NCI-H1092 (cell line): ENCODE measurements at regions not wholly inside any gene's neighbourhood (a gene's known extent, or its start where the extent isn't known, plus 50 kb on each side); places are given as distances from the start of the nearest gene placed in this dataset.
A peak's percentile ranks its signal among the peaks of the same experiment; 100 is the strongest.

ENCODE experiments used
- DNase-seq: peaks from one replicate; lab custom pipeline; 2025; lab: John Stamatoyannopoulos, UW

DNA sequence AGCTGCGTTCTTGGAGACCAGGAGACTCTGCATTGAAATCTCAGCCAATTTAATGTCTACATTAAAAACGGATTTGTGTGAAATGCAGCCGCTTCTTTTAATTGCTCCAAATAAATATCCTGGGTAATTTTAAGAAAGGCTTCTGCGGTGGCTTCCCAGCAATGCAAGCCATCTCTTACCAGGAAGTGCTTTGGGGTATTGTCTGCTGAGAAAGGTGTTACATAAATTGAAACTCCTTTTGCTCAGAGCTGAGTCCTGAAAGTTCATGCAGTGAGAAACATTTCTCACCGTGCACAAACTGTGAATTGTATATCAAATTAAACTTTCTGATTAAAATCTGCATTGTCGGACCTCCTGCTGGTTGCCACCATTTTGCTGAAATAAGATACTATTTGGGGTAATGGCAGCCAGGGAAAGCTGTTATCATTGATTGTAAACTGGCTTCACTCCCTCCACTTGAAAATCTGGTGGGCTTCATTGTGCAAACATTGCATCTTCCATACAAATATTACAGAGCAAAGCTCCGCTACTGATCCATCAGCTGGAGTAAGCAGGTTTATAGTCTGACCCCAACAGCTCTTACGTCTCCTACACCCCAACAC lies 59.5 kb downstream of the ZIC5 start:
- DNase-seq: peak; percentile 75

DNA sequence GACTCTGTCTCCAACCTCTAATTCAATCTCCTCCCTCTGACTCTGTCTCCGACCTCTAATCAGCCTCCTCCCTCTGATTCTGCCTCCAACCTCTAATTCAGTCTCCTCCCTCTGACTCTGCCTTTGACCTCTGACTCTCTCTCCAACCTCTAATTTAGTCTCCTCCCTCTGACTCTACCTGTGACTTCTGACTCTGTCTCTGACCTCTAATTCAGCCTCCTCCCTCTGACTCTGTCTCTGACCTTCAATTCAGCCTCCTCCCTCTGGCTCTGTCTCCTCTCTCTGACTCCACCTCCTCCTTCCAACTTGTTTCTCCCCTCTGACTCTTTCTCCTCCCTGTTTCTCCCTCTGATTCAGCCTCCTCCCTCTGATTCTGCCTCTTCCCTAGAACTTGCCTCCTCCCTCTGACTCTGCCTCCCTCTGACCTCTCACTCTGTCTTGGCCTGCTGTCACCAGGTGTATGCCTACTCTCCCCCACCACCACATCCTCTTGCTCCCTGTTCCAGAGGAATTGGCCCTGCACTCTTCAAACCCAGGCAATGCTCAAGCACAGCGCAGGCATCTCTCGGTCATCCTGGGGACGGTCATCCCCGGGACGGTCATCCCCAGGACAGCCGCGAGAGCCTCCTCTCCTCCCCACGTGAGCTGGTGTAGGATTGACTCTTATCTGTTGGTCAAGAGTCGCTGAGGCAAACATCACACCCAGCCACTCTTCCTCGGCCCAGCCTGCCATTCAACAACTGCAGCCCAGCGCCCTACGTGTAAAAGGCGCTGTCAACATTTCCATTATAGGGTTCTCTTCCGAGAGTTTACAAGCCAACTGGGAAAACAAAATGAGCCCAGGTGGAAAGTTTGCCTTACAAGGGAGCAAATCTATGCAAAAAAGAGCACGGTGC lies 60.2 kb downstream of the ZIC5 start:
- peak; percentile 63 for DNase-seq

DNA sequence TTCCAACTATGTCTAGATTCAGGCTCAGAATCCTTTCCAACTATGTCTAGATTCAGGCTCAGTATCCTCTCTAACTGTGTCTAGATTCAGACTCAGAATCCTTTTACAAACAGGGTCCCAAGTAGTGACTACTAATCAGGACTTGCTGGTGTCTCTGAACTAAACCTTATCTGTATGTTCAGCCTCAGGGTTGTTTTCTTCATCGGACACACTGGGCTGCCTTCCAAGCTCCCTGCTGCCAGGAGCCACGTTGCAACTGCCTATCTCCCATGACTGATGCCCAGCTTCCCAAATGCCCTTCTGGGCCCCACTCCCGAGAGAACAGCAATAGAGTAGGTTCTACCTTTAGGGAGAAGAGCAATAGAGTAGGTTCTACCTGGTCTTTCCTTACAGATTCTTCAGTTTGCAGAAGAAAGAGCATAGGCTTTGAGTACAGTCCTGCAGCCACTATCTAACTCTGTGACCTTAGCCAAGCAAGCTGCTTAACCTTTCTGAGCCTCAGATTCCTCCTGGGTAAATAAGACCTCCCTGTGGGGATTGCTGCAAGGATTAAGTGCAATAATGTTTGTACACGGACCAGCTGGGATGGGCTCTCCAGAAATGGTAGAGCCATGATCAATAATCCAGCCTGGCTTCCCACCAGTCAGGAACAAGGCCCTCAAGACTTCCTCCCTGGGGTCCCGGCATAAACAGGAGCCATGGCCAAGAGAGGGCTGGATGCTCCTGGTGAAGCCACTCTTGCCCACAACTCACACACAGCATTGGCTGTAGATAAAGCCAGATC lies 61.5 kb downstream of the ZIC5 start:
- no peak for DNase-seq

DNA sequence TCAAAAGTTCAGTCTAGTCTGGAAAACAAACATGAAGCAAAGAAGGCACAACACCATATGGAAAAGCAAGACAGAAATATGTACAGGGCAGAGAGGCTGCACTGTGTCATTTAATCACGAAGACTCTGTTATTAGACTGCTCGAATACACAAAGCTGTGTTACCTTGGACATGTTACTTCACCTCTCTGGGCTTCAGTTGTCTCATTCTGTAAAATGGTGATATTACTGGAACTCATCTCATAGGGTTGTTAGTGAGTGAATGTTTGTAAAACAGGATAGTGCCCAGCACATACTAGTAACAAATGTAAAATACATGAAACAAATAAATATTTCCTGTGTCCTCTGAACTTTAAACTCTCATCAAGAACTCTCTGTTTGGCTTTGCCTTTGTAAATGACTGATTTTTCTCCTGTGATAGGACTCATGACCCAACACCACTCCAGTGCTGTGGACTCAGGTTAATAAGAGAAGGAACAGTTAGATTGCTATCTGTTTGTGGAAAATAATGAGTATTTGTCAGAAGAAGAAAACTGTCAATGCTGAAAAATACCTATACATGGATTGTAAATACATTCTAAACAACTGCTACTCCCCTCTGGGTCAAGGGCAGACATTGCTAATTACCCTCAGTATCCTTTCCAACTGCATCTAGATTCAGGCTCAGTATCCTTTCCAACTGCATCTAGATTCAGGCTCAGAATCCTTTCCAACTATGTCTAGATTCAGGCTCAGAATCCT lies 62.3 kb downstream of the ZIC5 start:
- no peak for DNase-seq

DNA sequence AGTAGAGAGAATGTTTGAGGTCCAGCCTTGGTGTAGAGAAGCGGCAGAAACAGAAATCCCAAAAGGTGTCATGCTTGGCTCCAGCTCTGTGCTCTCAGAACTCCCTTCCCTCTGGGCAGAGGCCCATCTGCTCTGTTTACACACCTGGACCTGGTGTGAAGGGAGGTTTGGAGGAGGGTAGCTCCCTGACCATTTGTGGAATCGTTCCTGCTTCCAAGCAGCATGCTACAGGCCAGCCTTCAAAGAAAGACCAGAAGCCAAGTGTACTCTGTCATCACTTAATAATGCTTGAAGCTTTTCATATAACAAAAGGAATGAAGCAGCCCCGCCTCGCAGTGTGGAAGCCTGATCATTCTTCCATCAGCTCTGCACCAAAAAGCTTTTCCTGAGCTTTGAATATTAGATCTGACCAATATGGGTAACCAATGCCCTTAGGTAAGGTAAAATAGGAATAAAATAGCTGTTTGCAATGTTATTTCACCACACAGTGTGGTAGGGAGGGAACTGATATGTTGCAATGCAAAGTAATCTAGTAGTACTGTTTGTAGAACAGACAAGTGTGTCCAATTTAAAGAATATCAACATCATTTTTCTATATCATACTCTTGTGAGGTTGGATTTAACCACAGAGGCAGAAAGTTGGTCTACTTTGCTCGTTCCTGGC lies 63.3 kb downstream of the ZIC5 start:
- DNase-seq: peak; percentile 95

DNA sequence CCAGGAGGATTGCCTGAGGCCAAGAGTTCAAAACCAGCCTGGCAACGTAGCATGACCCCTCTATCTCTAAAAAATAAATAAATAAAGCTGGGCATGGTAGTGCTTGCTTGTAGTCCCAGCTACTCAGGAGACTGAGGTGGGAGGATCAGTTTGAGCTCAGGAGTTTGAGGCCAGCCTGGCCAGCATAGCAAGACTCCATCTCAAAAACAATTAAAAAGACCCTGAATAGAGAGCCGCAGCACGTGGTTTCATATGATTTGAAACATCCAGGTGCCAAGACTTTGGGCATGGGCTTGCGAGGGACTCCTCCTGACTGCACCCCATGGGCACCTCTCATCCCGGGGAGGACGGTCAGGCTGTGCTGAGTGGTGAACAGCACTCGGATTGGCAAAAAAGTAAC lies 63.9 kb downstream of the ZIC5 start:
- no peak for DNase-seq

DNA sequence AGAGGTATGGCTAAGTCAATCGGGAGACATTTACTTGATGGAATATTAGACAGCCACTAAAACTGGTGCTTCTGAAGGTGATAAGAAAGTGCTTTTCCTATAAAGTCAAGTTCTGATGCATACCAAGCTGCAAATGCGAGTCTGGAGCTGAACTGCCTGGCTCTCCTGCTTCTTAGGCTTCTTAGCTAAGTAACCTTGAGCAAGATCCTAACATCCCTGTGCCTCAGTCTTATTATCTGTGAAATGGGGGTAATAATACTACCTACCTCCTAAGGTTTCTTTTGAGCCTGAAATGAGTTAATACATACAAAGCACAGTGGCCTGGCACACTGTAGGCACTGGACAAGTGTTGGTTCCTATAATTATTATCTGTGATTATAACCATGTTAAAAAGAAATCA lies 64.5 kb downstream of the ZIC5 start:
- DNase-seq: no peak

DNA sequence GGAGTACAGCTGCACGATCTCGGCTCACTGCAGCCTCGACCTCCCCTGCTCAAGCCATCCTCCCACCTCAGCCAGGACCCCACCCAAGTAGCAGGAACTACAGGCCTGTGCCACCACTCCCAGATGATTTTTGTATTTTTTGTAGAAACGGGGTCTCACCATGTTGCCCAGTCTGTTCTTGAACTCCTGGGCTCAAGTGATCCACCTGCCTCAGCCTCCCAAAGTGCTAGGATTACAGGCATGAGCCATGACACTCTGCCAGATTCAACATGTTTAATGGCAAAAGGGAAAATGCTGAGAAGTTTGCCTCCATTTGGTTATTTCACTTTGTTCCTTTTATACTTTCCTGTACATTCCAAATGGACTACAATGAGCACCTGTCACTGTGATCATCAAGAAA lies 65.8 kb downstream of the ZIC5 start:
- no peak for DNase-seq

DNA sequence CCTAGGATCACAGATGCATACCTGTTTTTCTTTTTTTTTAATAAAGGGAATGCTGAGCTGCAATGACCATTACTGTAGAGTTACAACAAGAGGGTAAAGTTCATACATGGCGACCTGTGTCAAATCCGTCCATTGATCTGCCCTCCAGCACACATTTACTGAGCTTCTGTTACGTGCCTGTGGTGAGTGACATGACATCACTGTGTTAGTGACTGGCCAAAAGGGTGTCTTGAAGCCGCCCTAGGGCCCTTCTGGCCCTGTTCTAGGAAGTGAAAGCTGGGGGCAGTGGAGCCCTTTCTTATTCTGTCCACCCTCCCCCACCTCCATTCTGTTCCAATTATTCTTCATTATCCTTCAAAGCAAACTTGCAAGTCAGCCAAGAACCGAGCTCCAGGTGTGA lies 66.3 kb downstream of the ZIC5 start:
- DNase-seq: no peak

DNA sequence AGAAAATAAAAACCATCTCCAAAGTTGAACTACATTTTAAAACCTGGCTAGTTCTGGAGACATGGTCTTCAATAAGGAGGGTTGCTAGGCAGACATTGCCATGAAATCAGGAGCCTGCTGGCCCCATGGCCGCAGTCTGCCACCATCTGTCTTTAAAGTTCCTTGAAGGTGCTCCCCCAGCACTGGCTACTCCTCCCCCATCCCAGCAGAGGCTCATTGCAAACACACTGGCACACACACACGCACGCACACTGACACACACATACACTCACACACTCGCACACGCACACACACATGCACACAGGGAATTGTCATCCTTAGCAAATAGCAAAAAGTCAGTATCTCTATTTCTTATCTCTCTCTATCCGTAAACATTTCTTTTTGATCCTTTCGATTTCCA lies 68.4 kb downstream of the ZIC5 start:
- no peak for DNase-seq

DNA sequence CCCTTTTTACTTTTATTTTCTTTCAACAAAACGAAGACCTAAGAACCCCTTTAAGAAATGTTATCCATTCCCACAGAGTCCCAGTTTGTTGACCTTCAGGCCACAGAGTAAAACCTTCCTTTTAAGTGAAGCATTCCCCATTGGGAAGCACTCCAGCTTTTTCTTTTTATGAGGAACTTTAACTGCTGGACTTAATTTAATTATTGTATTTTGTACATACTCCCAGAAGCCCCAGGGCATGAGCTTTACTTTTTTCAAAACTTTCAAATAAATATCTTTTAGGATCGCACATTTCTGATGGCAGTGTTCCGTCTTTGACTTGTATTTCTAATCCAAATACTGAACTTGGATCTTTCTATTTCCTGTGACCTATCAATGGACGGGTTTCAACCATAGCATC lies 68.9 kb downstream of the ZIC5 start:
- DNase-seq: no peak

DNA sequence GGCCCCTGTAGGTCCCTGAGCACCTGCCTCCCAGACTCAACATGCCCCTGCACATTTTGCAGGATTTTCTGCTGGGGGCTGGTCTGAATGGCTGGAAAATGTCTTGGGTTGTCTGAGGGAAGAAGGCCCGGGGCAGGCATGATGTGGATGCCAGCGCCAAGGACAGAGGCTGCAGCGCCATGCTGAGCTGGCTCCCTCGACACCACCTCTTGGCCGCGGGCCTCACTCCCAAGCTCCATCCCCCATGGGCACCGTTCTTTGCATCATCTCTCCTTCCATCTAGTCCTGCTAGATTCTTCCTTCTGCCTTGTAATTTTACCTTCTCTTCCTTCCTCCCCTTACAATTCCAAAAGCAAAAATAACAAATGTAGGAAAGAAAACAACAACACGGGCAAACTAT lies 70.6 kb downstream of the ZIC5 start:
- DNase-seq: no peak

DNA sequence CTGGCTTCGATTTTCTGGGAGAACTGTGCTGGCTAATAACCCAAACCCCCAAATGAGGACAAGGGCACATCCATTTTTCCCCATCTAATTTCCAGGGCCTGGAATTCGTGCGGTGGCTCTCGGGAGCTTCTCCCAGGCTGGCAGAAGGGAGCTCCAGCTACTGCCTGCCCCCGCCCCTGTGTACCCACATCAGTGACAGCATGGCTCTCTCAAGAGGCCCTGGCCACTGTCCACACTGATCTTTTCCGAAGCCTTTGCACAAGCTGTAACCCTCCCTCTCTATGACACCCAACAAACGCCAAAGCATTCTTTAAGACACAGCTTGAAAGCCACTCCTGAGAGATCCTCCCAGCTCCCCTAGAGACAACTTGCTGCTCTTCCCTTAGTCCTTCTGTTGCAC lies 73.1 kb downstream of the ZIC5 start:
- no peak for DNase-seq

DNA sequence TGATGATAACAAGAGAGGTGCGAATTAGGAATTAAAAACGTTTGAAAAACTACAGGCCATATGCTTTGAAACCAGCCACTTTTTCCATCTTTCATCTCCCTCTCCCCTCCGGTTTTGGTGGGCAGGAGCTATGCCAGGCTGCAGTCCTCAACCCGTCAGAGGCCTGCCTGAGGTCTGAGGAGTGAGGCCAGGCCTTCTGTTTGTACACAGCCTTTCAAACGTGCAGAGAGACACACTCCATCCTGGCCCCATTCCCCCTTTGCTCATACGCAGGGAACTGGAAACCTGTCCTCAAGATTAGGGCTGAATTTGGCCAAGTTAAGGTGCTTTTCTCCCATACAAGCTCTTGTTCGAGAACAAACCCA lies 74.5 kb downstream of the ZIC5 start:
- no peak for DNase-seq

DNA sequence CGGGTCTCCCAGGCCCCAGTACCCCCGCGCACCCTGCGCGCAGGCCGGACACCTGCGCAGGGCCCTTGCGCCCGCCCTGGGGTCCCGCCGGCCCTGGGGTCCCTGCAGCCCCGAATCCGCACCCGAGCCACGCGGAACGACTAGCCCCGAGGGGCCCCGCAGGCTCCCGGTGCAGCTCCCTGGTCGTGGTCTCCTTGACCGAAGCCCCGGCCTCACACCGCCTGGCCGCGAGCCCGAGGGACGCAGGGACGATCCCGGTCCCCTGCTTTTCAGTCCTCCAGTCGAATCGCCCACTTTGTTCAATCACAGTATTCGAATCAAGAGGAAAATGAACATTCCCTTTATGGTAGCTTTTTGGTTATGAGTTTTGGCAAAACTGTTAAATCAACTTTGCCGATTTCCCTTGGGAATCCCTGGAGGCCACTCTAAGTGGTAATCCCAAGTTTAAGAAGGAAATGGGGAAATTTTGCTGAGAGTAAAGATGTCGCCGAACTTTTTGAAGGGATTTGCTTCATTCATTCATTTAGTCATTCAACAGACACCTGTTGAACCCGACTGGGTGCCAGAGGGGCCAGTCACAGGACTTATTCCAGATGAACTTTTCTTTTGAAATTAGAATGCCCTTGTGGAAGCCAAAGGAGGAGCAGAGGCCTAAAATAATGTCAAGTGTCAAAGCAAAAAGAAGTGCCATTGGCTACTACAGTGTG lies 75.0 kb downstream of the ZIC5 start:
- no peak for DNase-seq

DNA sequence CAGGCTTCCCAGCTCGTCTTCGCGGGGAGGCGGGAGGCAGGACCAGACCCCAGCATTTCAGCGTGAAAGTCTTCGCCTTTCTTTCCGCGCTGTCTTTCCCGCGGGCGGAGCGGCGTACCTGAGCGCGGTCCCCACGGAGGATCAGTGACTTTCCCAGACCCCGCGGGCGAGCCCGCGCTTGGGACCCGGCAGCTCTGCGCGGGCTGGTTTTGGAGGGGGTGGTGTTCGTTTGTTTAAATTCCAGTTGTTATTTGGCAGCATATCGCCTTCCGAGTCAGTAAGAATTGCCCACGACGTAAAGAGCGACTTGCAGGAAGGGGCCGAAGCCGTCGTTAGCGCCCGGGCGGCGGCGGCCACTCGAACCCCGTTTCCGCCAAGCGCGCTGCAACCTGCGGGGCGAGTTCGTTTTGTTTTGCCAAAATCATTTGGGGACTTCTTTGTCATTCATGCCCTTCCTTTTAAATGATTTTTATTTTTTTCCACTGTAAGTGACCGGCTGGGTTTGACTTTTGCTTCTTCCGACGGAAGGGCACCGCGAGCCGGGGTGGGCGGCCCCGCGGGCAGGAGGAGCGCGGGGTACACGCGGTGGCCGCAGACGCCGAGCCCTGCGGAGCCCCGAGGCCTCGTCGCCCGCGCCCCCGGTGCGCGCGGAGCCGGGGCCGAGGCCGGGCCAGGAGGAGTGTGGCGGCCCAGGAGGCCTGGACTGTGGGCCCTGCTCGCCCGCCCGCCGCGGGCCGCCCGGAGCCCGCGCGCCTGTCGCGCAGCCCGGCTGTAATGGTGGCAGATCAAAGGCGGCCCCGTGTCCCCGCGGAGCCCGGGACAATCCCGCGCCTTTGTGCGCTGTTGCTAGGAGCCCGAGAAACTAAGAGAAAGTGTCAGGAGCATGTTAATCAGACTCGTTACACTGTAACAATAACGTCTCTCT lies 75.9 kb downstream of the ZIC5 start:
- no peak for DNase-seq

DNA sequence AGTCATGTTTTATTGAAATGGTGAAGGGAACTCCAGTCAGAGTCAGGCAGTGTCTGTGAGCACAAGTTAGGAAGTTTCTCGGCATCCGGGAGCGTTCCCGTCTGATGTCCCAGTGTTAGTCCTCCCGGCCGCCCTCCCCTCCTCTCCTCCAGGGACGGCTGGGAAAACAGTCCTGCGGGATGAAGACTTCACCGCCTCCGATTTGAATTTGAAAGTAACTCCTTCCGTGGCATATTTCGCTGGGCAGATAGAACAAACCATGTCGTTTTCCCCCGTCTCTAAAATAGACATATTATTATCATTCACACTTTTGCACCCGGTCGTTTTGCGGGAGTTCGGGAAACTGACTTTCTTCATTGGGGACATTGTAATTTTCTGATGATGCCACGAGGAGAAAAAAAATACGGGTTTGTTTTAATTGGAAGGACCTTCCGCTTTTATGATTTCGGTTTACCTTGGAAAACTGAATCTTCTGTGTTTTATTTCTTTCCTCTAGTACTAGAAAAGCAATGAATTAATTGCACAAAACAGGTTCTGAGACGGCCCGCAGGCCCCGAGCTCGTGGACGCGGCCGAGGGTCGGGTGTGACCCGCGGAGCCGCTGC lies 76.6 kb downstream of the ZIC5 start:
- no peak for DNase-seq

DNA sequence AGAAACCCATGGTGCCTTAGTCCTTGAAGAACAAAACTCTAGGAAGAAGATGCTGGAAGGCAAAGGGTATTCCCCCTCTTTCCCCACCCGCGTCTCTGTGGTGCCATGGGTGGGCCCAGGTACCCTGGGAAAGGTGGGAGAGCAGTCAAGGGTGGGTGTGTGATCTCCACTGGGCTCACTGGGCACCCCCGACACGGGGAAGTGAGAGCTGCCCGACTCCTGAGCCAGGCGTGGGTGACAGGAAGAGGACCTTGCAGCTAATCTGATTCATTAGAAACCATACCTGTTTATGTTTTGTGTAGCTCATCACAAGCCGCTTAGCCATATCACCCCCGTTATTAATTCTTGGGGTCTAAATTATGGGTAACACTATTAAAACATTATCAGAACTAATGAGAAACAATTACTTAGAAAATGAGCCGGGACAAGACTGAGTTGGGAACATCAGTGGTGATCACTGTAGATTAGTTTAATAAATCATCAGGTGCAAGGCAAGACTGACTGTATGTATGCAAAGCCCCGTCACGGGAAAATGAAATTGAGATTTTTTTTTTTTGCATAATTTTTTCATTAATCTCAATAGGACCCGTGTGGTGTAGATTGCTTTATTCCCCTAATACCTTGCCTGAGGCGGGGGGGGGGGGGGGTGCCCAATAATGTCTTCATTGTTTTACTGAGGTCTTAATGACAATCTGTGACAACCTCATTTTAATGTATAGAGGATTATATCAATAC lies 77.3 kb downstream of the ZIC5 start:
- DNase-seq: no peak

DNA sequence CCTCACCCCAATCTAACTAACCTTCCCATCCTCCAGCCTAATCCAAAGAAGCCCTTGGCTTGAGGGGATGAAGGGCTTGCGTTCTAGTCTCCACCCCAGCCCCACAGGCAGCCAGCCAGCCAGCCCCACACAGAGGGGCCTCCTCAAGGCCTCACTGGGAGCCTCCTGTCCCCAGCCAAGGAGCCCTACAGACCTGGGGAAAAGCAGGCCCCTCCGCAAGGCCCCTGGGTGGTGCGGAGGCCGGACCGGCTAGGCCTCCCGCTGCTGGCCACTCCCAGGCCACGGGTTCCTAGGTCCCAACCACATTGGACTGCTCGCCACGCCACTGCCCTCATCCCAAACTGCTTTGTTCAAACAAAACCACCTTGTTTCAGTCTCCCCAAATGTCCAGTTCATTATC lies 78.0 kb downstream of the ZIC5 start:
- no peak for DNase-seq
